ENCODE measurements at regions not wholly inside any gene's neighbourhood (a gene's known extent, or its start where the extent isn't known, plus 50 kb on each side); places are given as distances from the start of the nearest gene placed in this dataset.

DNA sequence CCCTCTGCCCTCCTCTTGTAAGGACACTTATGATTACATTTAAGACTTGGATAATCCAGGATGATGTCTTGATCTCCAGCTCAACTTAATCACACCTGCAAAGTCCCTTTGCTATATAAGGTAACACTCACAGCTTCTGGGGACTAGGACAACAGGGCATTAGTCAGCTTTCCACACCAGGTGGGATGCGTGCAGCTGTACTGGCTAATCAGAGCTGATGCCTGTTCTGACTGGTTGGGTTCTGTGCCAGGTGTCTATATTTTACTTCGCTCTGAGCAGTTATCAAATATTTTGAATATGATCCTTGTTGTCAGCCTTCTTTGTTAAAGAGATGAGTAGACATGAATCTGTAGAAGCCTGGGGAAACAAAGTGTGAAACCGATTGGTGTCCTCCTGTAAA lies 115.5 kb upstream of the ATP8B1 start:
- H3K27ac ChIP-seq = no peak overlapping the region
- TF ChIP-seq ZFX (IDR thresholded peaks at IDR 0.05) = no peak
- TF ChIP-seq, protein P1, sequence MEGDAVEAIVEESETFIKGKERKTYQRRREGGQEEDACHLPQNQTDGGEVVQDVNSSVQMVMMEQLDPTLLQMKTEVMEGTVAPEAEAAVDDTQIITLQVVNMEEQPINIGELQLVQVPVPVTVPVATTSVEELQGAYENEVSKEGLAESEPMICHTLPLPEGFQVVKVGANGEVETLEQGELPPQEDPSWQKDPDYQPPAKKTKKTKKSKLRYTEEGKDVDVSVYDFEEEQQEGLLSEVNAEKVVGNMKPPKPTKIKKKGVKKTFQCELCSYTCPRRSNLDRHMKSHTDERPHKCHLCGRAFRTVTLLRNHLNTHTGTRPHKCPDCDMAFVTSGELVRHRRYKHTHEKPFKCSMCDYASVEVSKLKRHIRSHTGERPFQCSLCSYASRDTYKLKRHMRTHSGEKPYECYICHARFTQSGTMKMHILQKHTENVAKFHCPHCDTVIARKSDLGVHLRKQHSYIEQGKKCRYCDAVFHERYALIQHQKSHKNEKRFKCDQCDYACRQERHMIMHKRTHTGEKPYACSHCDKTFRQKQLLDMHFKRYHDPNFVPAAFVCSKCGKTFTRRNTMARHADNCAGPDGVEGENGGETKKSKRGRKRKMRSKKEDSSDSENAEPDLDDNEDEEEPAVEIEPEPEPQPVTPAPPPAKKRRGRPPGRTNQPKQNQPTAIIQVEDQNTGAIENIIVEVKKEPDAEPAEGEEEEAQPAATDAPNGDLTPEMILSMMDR (conservative IDR thresholded peaks at IDR 0.05) = no peak

DNA sequence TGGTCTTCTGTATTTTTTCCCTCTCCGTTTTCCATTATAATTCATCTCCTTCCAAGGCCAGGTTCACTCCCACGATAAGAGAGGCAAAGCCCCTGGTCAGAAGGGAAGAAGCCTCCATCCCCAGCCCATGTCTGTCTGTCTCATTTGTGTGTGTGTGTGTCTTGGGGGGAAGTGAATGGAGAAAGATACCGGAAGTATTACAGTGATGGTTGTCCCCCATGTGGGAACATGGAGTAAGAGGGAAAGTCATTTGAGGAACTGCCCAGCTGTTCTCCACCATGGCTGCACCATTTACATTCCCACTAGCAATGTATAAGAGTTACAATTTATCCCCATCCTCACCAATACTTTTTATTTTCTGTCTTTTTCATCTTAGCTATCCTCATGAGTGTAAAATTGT lies 113.6 kb upstream of the ATP8B1 start:
- no peak overlapping the region for H3K27ac ChIP-seq
- TF ChIP-seq ZFX (IDR thresholded peaks at IDR 0.05) = no peak
- TF ChIP-seq, protein P1 (conservative IDR thresholded peaks at IDR 0.05) = no peak

DNA sequence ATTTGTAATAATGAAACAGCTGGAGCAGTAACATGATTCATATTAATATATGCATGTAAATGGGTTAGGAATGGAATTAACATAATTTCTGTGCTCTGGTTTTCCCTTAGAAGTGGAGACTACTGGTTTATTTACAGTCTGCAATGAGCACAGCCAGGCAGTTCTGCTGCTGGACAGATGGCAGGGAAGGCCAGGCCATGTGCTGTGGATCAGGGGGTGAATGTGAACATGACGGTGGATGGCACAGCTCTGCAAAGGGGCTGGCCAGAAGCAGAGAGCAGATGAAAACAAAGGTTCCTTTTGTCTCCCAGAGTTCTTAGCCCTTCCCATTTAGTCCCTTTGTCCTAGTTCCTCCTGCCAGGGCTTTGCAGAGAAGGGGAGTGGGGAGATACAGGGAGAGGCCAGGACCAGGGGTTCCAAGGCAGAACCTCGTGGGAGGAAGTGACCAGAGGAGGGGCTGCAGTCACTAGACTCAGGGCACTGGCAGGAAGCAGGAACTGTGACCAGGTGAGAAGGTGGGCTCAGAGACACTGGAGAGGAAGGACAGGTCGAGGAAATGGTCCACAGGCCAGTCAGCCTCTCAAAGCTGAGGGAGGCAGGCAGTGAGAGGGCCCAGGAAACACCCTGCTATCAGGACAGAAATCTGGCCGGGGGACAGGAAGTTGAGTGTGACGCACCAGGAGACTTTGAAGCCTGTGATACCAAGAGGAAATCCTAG lies 112.9 kb upstream of the ATP8B1 start:
- H3K27ac ChIP-seq = no peak overlapping the region
- TF ChIP-seq, protein P1 (conservative IDR thresholded peaks at IDR 0.05) = no peak
- no peak for TF ChIP-seq ZFX (IDR thresholded peaks at IDR 0.05)

DNA sequence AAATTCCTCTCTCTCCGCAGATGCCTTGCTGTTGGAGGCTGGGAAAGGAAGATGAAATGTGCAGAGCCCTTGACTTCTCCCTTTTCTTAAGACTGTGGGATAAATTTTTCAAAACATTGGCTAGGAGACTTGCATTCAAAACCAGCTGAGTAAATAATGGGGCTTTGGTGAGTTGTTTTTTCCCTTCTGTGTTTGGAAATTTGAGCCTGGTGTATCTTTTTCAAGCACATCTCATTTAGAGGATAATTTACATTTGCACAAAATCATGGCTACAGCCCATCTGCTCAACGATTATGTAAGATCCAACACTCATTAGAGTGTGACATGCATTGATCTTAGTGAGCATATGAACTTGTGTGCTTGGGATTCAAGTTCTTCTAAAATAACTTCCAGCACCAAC lies 112.1 kb upstream of the ATP8B1 start:
- H3K27ac ChIP-seq = no peak overlapping the region
- no peak for TF ChIP-seq ZFX (IDR thresholded peaks at IDR 0.05)
- TF ChIP-seq, protein P1 (conservative IDR thresholded peaks at IDR 0.05) = no peak

DNA sequence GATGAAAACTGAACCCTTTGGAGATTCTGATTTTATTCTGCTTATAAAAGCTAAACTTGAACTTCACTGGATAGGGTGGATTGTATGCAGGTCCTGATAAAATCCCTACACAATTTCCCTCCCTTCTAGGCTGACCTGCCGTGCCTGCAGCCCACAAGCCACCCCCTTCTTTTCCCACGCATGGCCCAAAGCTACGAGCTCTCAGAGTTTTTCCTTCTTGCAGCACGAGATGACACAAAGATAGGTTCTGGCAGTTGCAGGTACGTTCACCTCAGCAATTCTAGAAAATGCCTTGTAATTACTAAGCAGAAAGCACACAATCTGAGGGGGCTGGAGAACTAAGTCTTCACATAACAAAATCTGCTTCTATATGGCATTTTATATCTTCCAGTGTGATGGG lies 110.6 kb upstream of the ATP8B1 start:
- TF ChIP-seq, protein P1 (conservative IDR thresholded peaks at IDR 0.05) = no peak
- TF ChIP-seq ZFX (IDR thresholded peaks at IDR 0.05) = no peak
- no peak overlapping the region for H3K27ac ChIP-seq

DNA sequence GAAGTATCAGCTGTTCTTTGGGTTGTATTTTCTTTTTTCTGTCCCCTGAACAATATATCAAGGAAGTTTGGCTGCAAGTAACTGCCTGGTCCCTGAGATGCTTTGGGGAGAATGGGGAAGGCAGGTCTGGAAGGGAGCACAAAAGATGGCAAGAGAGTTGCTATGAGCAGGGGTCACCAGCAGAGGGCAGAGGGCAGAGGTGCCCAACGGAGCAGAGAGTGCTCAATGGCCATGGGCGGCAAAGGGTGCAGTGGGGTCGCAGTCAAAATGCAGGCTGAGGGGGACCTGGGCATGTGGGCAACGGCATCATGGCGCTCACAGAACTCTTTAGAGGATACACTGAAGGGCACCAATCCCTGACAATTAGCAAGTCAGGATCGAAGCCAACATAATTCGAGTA lies 107.7 kb upstream of the ATP8B1 start:
- no peak overlapping the region for H3K27ac ChIP-seq
- TF ChIP-seq ZFX (IDR thresholded peaks at IDR 0.05) = no peak
- TF ChIP-seq, protein P1 (conservative IDR thresholded peaks at IDR 0.05) = peak; percentile 71

DNA sequence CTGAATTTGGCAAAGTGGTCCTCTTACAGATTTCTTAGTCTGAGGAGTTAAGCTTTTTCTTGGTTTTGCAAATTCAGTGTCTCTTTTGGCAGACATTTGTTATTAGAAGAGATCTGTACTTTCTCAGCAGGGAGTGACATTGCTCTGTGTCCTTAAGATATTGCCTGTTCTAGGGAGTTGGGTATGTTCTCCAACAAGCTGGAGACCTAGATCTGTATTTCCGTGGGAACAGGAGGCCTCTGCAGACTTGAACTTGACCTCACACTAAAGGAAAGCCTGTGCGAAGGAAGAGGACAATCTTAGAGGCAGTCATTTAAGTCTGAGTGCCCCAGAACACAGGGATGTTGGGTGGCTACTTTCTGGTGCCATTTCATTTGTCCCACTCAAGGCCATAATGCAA lies 107.0 kb upstream of the ATP8B1 start:
- no peak for TF ChIP-seq ZFX (IDR thresholded peaks at IDR 0.05)
- TF ChIP-seq, protein P1 (conservative IDR thresholded peaks at IDR 0.05) = no peak
- H3K27ac ChIP-seq = no peak overlapping the region

Data from C4-2B (cell line).